CD4-positive, alpha-beta T cell (primary cell): ENCODE measurements at regions not wholly inside any gene's neighbourhood (a gene's known extent, or its start where the extent isn't known, plus 50 kb on each side); places are given as distances from the start of the nearest gene placed in this dataset.

Experiments used
- ATAC-seq: fragments of 200-7000 bp; cut with Tn5 transposase; one replicate; pipeline ENCODE4 v1.10.0; 2022; ENCODE audit warnings: mild to moderate bottlenecking; ENCODE audit not compliant: poor library complexity
- CTCF ChIA-PET: fragments of 350-600 bp; sonication (Branson Sonifier 250); formaldehyde crosslinking; loops from one replicate; lab custom pipeline; 2021; ENCODE audit warnings: antibody characterized with exemption, inconsistent platforms; lab: Charles Lee
- POLR2A ChIA-PET: fragments of 350-600 bp; sonication (Branson Sonifier 250); formaldehyde crosslinking; loops from one replicate; lab custom pipeline; 2021; ENCODE audit warnings: antibody characterized with exemption, inconsistent platforms; lab: Charles Lee
- DNase-seq, 14 experiments: peaks; one replicate each; pipeline ENCODE4 v3.0.0-alpha.2; 2013 to 2020; ENCODE audit warnings: mixed read lengths in 2 of 14
- H3K27ac ChIP-seq, 2 donors: one replicate each; pipeline versions ENCODE4 v1.5.1 to v1.7.0; 2013; ENCODE audit warnings: low read length in 2 of 2, low read depth in 1 of 2, mild to moderate bottlenecking in 1 of 2
- H3K27me3 ChIP-seq, 2 experiments: 1 replicate in 1 of 2; 2 replicates in 1 of 2; pipeline versions ENCODE4 v1.6.1 to v1.7.0; 2013; ENCODE audit warnings: low read length in 2 of 2, control low read depth in 1 of 2, mild to moderate bottlenecking in 1 of 2, moderate library complexity in 1 of 2; ENCODE audit not compliant: insufficient read depth in 2 of 2, control insufficient read depth in 1 of 2
- H3K36me3 ChIP-seq: one replicate; pipeline ENCODE4 v1.6.1; 2013; ENCODE audit warnings: low read length, control low read depth; ENCODE audit not compliant: insufficient read depth
- H3K4me1 ChIP-seq: one replicate; pipeline ENCODE4 v1.6.1; 2013; ENCODE audit warnings: low read length, control low read depth; ENCODE audit not compliant: insufficient read depth
- H3K4me3 ChIP-seq: one replicate; pipeline ENCODE4 v1.5.1; 2013; ENCODE audit warnings: mild to moderate bottlenecking, low read length, moderate library complexity
- H3K9me3 ChIP-seq, 2 experiments: 1 replicate in 1 of 2; 2 replicates in 1 of 2; pipeline versions ENCODE4 v1.6.1 to v1.7.0; 2013; ENCODE audit warnings: low read length in 2 of 2, mild to moderate bottlenecking in 2 of 2, control low read depth in 1 of 2, moderate library complexity in 1 of 2; ENCODE audit not compliant: control insufficient read depth in 1 of 2, insufficient read depth in 1 of 2
- H3K27ac Mint-ChIP-seq: one replicate; pipeline ENCODE4 v1.8.0; 2020; ENCODE audit warnings: mixed read lengths
- H3K27me3 Mint-ChIP-seq: one replicate; pipeline ENCODE4 v1.8.0; 2021; ENCODE audit warnings: mixed read lengths
- H3K36me3 Mint-ChIP-seq: one replicate; pipeline ENCODE4 v1.8.0; 2021; ENCODE audit warnings: low read depth, mixed read lengths
- H3K4me1 Mint-ChIP-seq: one replicate; pipeline ENCODE4 v1.8.0; 2021; ENCODE audit warnings: low read depth, mixed read lengths
- H3K4me3 Mint-ChIP-seq: one replicate; pipeline ENCODE4 v1.8.0; 2020; ENCODE audit warnings: mild to moderate bottlenecking, mixed read lengths
- H3K9me3 Mint-ChIP-seq: one replicate; pipeline ENCODE4 v1.8.0; 2020; ENCODE audit warnings: mixed read lengths
- CTCF ChIP-seq: fragments of 200-600 bp; IDR thresholded peaks from one replicate; pipeline ENCODE4 v1.8.0; 2022; ENCODE audit warnings: antibody characterized with exemption, mild to moderate bottlenecking
- intact Hi-C, 2 experiments: fragments of 100-400 bp; cut with DNase I in 1 of 2; cut with micrococcal nuclease in 1 of 2; formaldehyde crosslinking; loops; one replicate each; pipeline versions ENCODE4 v1.15.1 to v1.9.0; 2023 to 2025; cut with DNase I, micrococcal nuclease

GRCh38 chr7:106521541-106521940 is 139.4 kb downstream of the CCDC71L start:
- Mint-ChIP-seq H3K36me3 (no peaks in the 10 kb centered on the region), H3K9me3 (no peaks in the 10 kb centered on the region), H3K27me3 (peaks cover 33% of the 10 kb centered on the region), H3K27ac (no peak overlapping the region), H3K4me3 (no peak overlapping the region), H3K4me1 (peaks cover 17% of the 10 kb centered on the region)
- TF ChIP-seq CTCF = no peak
- no peaks in the 10 kb centered on the region for H3K9me3 ChIP-seq
- no peak overlapping the region for H3K4me3 ChIP-seq
- peaks cover 9 to 20% of the 10 kb centered on the region in 2 experiments for H3K27me3 ChIP-seq
- no peaks in the 10 kb centered on the region for H3K36me3 ChIP-seq
- peaks cover 13% of the 10 kb centered on the region for H3K4me1 ChIP-seq
- ATAC-seq = no peak
- intact Hi-C loops = no loop called here
- H3K27ac ChIP-seq = no peak overlapping the region
- DNase-seq = no peak
- POLR2A ChIA-PET = no interaction called here
- CTCF ChIA-PET = no interaction called here

GRCh38 chr7:106520962-106521514 is 139.9 kb downstream of the CCDC71L start:
- DNase-seq = no peak
- H3K9me3 Mint-ChIP-seq = no peaks in the 10 kb centered on the region
- no peak for TF ChIP-seq CTCF
- no peak overlapping the region for H3K4me3 Mint-ChIP-seq
- peaks cover 17% of the 10 kb centered on the region for H3K4me1 Mint-ChIP-seq
- ATAC-seq = no peak
- ChIA-PET CTCF (no interaction called here), POLR2A (no interaction called here)
- H3K27me3 Mint-ChIP-seq = peaks cover 37% of the 10 kb centered on the region
- no peak overlapping the region for H3K27ac ChIP-seq
- intact Hi-C loops = no loop called here
- H3K9me3 ChIP-seq = no peaks in the 10 kb centered on the region
- H3K36me3 ChIP-seq = no peaks in the 10 kb centered on the region
- H3K4me3 ChIP-seq = no peak overlapping the region
- H3K27ac Mint-ChIP-seq = no peak overlapping the region
- H3K4me1 ChIP-seq = peaks cover 13% of the 10 kb centered on the region
- H3K36me3 Mint-ChIP-seq = no peaks in the 10 kb centered on the region
- H3K27me3 ChIP-seq = peaks cover 9 to 20% of the 10 kb centered on the region in 2 experiments

GRCh38 chr7:106518967-106519366 is 142.0 kb downstream of the CCDC71L start:
- ChIA-PET POLR2A (no interaction called here), CTCF (no interaction called here)
- Mint-ChIP-seq H3K36me3 (no peaks in the 10 kb centered on the region), H3K4me1 (peaks cover 5% of the 10 kb centered on the region), H3K4me3 (no peak overlapping the region), H3K27me3 (peaks cover 42% of the 10 kb centered on the region), H3K9me3 (no peaks in the 10 kb centered on the region), H3K27ac (no peak overlapping the region)
- no peak for DNase-seq
- intact Hi-C loops = no loop called here
- TF ChIP-seq CTCF = no peak
- H3K36me3 ChIP-seq = no peaks in the 10 kb centered on the region
- H3K4me3 ChIP-seq = no peak overlapping the region
- peaks cover 9 to 20% of the 10 kb centered on the region in 2 experiments for H3K27me3 ChIP-seq
- no peaks in the 10 kb centered on the region for H3K4me1 ChIP-seq
- H3K9me3 ChIP-seq = no peaks in the 10 kb centered on the region
- no peak for ATAC-seq
- no peak overlapping the region for H3K27ac ChIP-seq
